H1 (cell line): ENCODE measurements at regions not wholly inside any gene's neighbourhood (a gene's known extent, or its start where the extent isn't known, plus 50 kb on each side); places are given as distances from the start of the nearest gene placed in this dataset.

Experiments
- CTCF ChIA-PET: fragments of 300-600 bp; sonication (Branson Sonifier 250); formaldehyde crosslinking; loops from one replicate; lab custom pipeline; 2021; ENCODE audit not compliant: partially characterized antibody; lab: Charles Lee
- POLR2A ChIA-PET: fragments of 300-600 bp; sonication (Branson Sonifier 250); formaldehyde crosslinking; loops from one replicate; lab custom pipeline; 2021; ENCODE audit warnings: inconsistent platforms; ENCODE audit not compliant: partially characterized antibody; lab: Charles Lee
- DNase-seq, 2 experiments: peaks; one replicate each; pipeline versions ENCODE4 v3.0.0 to v3.0.0-alpha.2; 2010 to 2022; ENCODE audit warnings: low spot score in 2 of 2, low read depth in 1 of 2, mixed read lengths in 1 of 2
- FAIRE-seq: peaks from 2 replicates; lab custom pipeline; 2011; peaks lifted over from hg19 to GRCh38; lab: Jason Lieb, UNC
- H2AFZ ChIP-seq: 2 replicates; pipeline ENCODE4 v1.8.1; 2012; ENCODE audit warnings: low read length, inconsistent platforms
- H2AK5ac ChIP-seq: 2 replicates; pipeline ENCODE4 v1.6.1; 2013; ENCODE audit warnings: low read depth, low read length
- H2BK120ac ChIP-seq: replicated peaks from 2 replicates; pipeline ENCODE3; 2013; ENCODE audit warnings: low read depth, low read length, inconsistent platforms
- H2BK12ac ChIP-seq: 2 replicates; pipeline ENCODE4 v1.6.1; 2013; ENCODE audit warnings: low read depth, low read length
- H2BK15ac ChIP-seq: 2 replicates; pipeline ENCODE4 v1.6.1; 2013; ENCODE audit warnings: low read length
- H2BK20ac ChIP-seq: 2 replicates; pipeline ENCODE4 v1.6.1; 2013; ENCODE audit warnings: low read length
- H2BK5ac ChIP-seq: 2 replicates; pipeline ENCODE4 v1.6.1; 2013; ENCODE audit warnings: low read depth, low read length
- H3K14ac ChIP-seq: 2 replicates; pipeline ENCODE4 v1.6.1; 2013; ENCODE audit warnings: inconsistent platforms; ENCODE audit not compliant: insufficient read length
- H3K18ac ChIP-seq: 2 replicates; pipeline ENCODE4 v1.6.1; 2013; ENCODE audit warnings: low read length; ENCODE audit errors: extremely low read depth
- H3K23ac ChIP-seq: 2 replicates; pipeline ENCODE4 v1.6.1; 2013; ENCODE audit warnings: inconsistent platforms; ENCODE audit not compliant: insufficient read length
- H3K23me2 ChIP-seq: 2 replicates; pipeline ENCODE4 v1.6.1; 2013; ENCODE audit warnings: low read depth, low read length
- H3K27ac ChIP-seq: 2 replicates; pipeline ENCODE4 v1.6.1; 2011; ENCODE audit warnings: low read depth, low read length, inconsistent platforms
- H3K27me3 ChIP-seq, 4 experiments: replicated peaks in 1 of 4; 1 replicate in 1 of 4; 2 replicates in 3 of 4; pipeline versions ENCODE4 v1.6.1 to v1.8.1; 2011 to 2013; ENCODE audit warnings: low read length in 3 of 4, mild to moderate bottlenecking in 3 of 4, inconsistent platforms in 2 of 4, mixed read lengths in 2 of 4, moderate library complexity in 1 of 4; ENCODE audit not compliant: control insufficient read depth in 3 of 4, insufficient read depth in 3 of 4; ENCODE audit errors: extremely low read depth in 1 of 4
- H3K36me3 ChIP-seq, 4 experiments: 2 replicates each; pipeline versions ENCODE4 v1.6.1 to v1.8.1; 2011 to 2013; ENCODE audit warnings: mild to moderate bottlenecking in 4 of 4, low read length in 3 of 4, moderate library complexity in 2 of 4, control low read depth in 1 of 4, inconsistent platforms in 1 of 4; ENCODE audit not compliant: insufficient read depth in 4 of 4, control insufficient read depth in 2 of 4
- H3K4ac ChIP-seq: replicated peaks from 2 replicates; pipeline ENCODE3; 2013; ENCODE audit warnings: low read length, low read depth, mixed read lengths, inconsistent platforms; ENCODE audit not compliant: insufficient read length
- H3K4me1 ChIP-seq, 4 experiments: replicated peaks in 1 of 4; 1 replicate in 1 of 4; 2 replicates in 3 of 4; pipeline versions ENCODE4 v1.6.1 to v1.8.1; 2011 to 2013; ENCODE audit warnings: low read length in 3 of 4, inconsistent platforms in 2 of 4, mixed read lengths in 1 of 4; ENCODE audit not compliant: insufficient read depth in 4 of 4, control insufficient read depth in 3 of 4
- H3K4me2 ChIP-seq, 2 experiments: 2 replicates each; pipeline versions ENCODE4 v1.6.1 to v1.8.1; 2011 to 2013; ENCODE audit warnings: low read depth in 2 of 2, low read length in 2 of 2, control low read depth in 1 of 2, inconsistent platforms in 1 of 2, mild to moderate bottlenecking in 1 of 2; ENCODE audit not compliant: insufficient read depth in 1 of 2
- H3K4me3 ChIP-seq, 4 experiments: fragments of 200-600, 300-600 bp in 1 of 4; sonication (generic), shearing (Covaris generic), sonication (Bioruptor Twin) in 1 of 4; 2 replicates each; pipeline versions ENCODE4 v1.5.1 to v1.8.1; 2011 to 2016; ENCODE audit warnings: low read length in 4 of 4, low read depth in 3 of 4, control low read depth in 2 of 4, inconsistent platforms in 2 of 4, mild to moderate bottlenecking in 2 of 4, mixed read lengths in 1 of 4, moderate library complexity in 1 of 4; ENCODE audit not compliant: insufficient read depth in 2 of 4; ENCODE audit errors: extremely low read depth in 1 of 4
- H3K56ac ChIP-seq: replicated peaks from 2 replicates; pipeline ENCODE3; 2013; ENCODE audit warnings: low read depth, mild to moderate bottlenecking, mixed read lengths, low read length, inconsistent platforms; ENCODE audit not compliant: insufficient read length
- H3K79me1 ChIP-seq: 2 replicates; pipeline ENCODE4 v1.6.1; 2013; ENCODE audit warnings: low read depth, low read length, control low read depth
- H3K79me2 ChIP-seq, 2 experiments: 2 replicates each; pipeline versions ENCODE4 v1.6.1 to v1.8.1; 2012 to 2013; ENCODE audit warnings: low read length in 2 of 2, mild to moderate bottlenecking in 2 of 2, inconsistent platforms in 1 of 2; ENCODE audit not compliant: insufficient read depth in 2 of 2, control insufficient read depth in 1 of 2
- H3K9ac ChIP-seq, 4 experiments: replicated peaks in 1 of 4; 1 replicate in 1 of 4; 2 replicates in 3 of 4; pipeline versions ENCODE4 v1.6.1 to v1.8.1; 2011 to 2013; ENCODE audit warnings: low read depth in 3 of 4, low read length in 3 of 4, control low read depth in 2 of 4, mild to moderate bottlenecking in 2 of 4, moderate library complexity in 2 of 4, inconsistent platforms in 1 of 4; ENCODE audit errors: extremely low read depth in 1 of 4
- H3K9me3 ChIP-seq, 2 experiments: 2 replicates each; pipeline versions ENCODE4 v1.6.1 to v1.8.1; 2012 to 2013; ENCODE audit warnings: mild to moderate bottlenecking in 2 of 2, moderate library complexity in 2 of 2, control low read depth in 1 of 2, inconsistent platforms in 1 of 2, low read depth in 1 of 2, low read length in 1 of 2, mixed read lengths in 1 of 2; ENCODE audit not compliant: insufficient read depth in 2 of 2
- H4K20me1 ChIP-seq, 2 experiments: replicated peaks in 1 of 2; 2 replicates each; pipeline versions ENCODE3 to v1.8.1; 2011 to 2013; ENCODE audit warnings: inconsistent platforms in 2 of 2, low read length in 2 of 2, mild to moderate bottlenecking in 1 of 2; ENCODE audit not compliant: insufficient read depth in 2 of 2, control insufficient read depth in 1 of 2
- H4K5ac ChIP-seq: 2 replicates; pipeline ENCODE4 v1.6.1; 2013; ENCODE audit warnings: low read length, low read depth, mixed read lengths, inconsistent platforms; ENCODE audit not compliant: insufficient read length
- H4K8ac ChIP-seq: 2 replicates; pipeline ENCODE4 v1.8.0; 2013; ENCODE audit warnings: mild to moderate bottlenecking, moderate library complexity, low read length, inconsistent platforms; ENCODE audit not compliant: insufficient read depth; ENCODE audit errors: extremely low read depth
- H4K91ac ChIP-seq: replicated peaks from 2 replicates; pipeline ENCODE3; 2013; ENCODE audit warnings: low read length, mixed read lengths, inconsistent platforms; ENCODE audit not compliant: insufficient read length
- ASH2L ChIP-seq: fragments of 200-600, 300-600 bp; sonication (generic); IDR thresholded peaks from one replicate; pipeline ENCODE4 v1.7.1; 2017; ENCODE audit warnings: low read length
- EGR1 ChIP-seq: IDR thresholded peaks from 2 replicates; pipeline ENCODE4 v1.6.1; 2011; ENCODE audit warnings: low read depth, low read length, borderline replicate concordance
- SIX5 ChIP-seq: IDR thresholded peaks from 2 replicates; pipeline ENCODE4 v1.6.1; 2011; ENCODE audit warnings: mild to moderate bottlenecking, low read depth, low read length
- SP1 ChIP-seq: IDR thresholded peaks from 2 replicates; pipeline ENCODE4 v1.6.1; 2011; ENCODE audit warnings: low read depth, low read length
- SP2 ChIP-seq: IDR thresholded peaks from 2 replicates; pipeline ENCODE4 v1.6.1; 2012; ENCODE audit warnings: mild to moderate bottlenecking, low read length, inconsistent platforms
- TCF12 ChIP-seq: IDR thresholded peaks from 2 replicates; pipeline ENCODE4 v1.6.1; 2011; ENCODE audit warnings: low read depth, mild to moderate bottlenecking, low read length
- WGBS, 2 experiments: shearing (Covaris generic) in 1 of 2; methylation state at CpG; one replicate each; pipeline versions ENCODE4 v1.1.6 to v1.1.7; 2013 to 2015; ENCODE audit warnings: low lambda C conversion rate in 2 of 2, mixed read lengths in 2 of 2, inconsistent platforms in 1 of 2, low coverage in 1 of 2, missing lambda C conversion rate in 1 of 2; ENCODE audit not compliant: insufficient replicate concordance in 2 of 2, insufficient coverage in 1 of 2, insufficient read length in 1 of 2; ENCODE audit errors: extremely low coverage in 1 of 2, missing lambda C conversion rate in 1 of 2; 5-methylcytosine and 5-hydroxymethylcytosine counted together

- POLR2A ChIA-PET = no interaction called here
- peaks cover 0 to 7% of the 10 kb centered on the region in 2 experiments; a peak in 1 of 4 replicates for H3K79me2 ChIP-seq
- TF ChIP-seq SP2 = no peak
- no peak for TF ChIP-seq EGR1
- TF ChIP-seq SP1 = no peak
- TF ChIP-seq ASH2L = no peak
- no peak for TF ChIP-seq TCF12
- TF ChIP-seq SIX5 = no peak
Observed at GRCh38 chr13:74068471-74068870, 65.7 kb downstream of the KLF12 start.

More at GRCh38 chr13:74068471-74068870, 65.7 kb downstream of the KLF12 start:
- Histone ChIP-seq H3K14ac (no peak overlapping the region), H2BK12ac (no peak overlapping the region), H3K9me3 (no peaks in the 10 kb centered on the region), H4K91ac (no peak overlapping the region), H3K4ac (no peak overlapping the region), H2BK120ac (no peak overlapping the region), H2BK15ac (no peak overlapping the region), H3K9ac (no peak overlapping the region), H3K79me1 (no peaks in the 10 kb centered on the region), H4K20me1 (no peaks in the 10 kb centered on the region), H3K4me1 (no peaks in the 10 kb centered on the region), H2AFZ (no peak overlapping the region), H4K8ac (no peak overlapping the region), H4K5ac (no peak overlapping the region), H2BK20ac (no peak overlapping the region), H3K27ac (no peak overlapping the region), H3K36me3 (no peaks in the 10 kb centered on the region), H3K4me3 (no peak overlapping the region), H2BK5ac (no peak overlapping the region), H2AK5ac (no peak overlapping the region), H3K18ac (no peak overlapping the region), H3K4me2 (no peak overlapping the region), H3K27me3 (no peaks in the 10 kb centered on the region), H3K23me2 (no peaks in the 10 kb centered on the region), H3K56ac (no peak overlapping the region), H3K23ac (no peak overlapping the region)
- CTCF ChIA-PET = interaction anchor here (1.0 to 1.3 kb wide), 3 partner anchors 11 to 31 kb away, joined by 3 to 4 read pairs (median 4); no protein-coding TSS in a partner anchor
- DNase-seq = no peak
- FAIRE-seq = no peak
- 90% methylated on average over 7 of the region's 7 CpGs; no CpG with 5 or more reads in 1 of the 2 experiments for WGBS, 2 experiments
